CD14-positive monocyte (primary cell): ENCODE measurements at regions not wholly inside any gene's neighbourhood (a gene's known extent, or its start where the extent isn't known, plus 50 kb on each side); places are given as distances from the start of the nearest gene placed in this dataset.

Experiments used
- DNase-seq, 3 donors: peaks; one replicate each; pipeline ENCODE4 v3.0.0-alpha.2; 2011 to 2022
- H2AFZ ChIP-seq: 2 replicates; pipeline ENCODE4 v1.6.0; 2012; ENCODE audit warnings: mild to moderate bottlenecking, low read depth, low read length, inconsistent platforms; ENCODE audit not compliant: insufficient read depth, poor library complexity, severe bottlenecking
- H3K27ac ChIP-seq, 2 donors: 1 replicate in 1 of 2; 2 replicates in 1 of 2; pipeline ENCODE4 v1.5.1; 2012 to 2013; ENCODE audit warnings: low read length in 2 of 2, control low read depth in 1 of 2, inconsistent platforms in 1 of 2, low read depth in 1 of 2, mild to moderate bottlenecking in 1 of 2
- H3K27me3 ChIP-seq, 2 donors: one replicate each; pipeline versions ENCODE4 v1.6.0 to v1.6.1; 2011 to 2013; ENCODE audit warnings: low read length in 2 of 2; ENCODE audit not compliant: control insufficient read depth in 2 of 2, insufficient read depth in 2 of 2
- H3K36me3 ChIP-seq, 2 donors: replicated peaks in 1 of 2; 1 replicate in 1 of 2; 2 replicates in 1 of 2; pipeline versions ENCODE4 v1.5.1 to v1.6.1; 2012 to 2013; ENCODE audit warnings: low read length in 2 of 2, control low read depth in 1 of 2, inconsistent platforms in 1 of 2, mild to moderate bottlenecking in 1 of 2; ENCODE audit not compliant: insufficient read depth in 2 of 2, control insufficient read depth in 1 of 2
- H3K4me1 ChIP-seq, 2 donors: 1 replicate in 1 of 2; 2 replicates in 1 of 2; pipeline versions ENCODE4 v1.5.1 to v1.6.1; 2012 to 2013; ENCODE audit warnings: low read length in 2 of 2, control low read depth in 1 of 2, inconsistent platforms in 1 of 2, mild to moderate bottlenecking in 1 of 2, moderate library complexity in 1 of 2; ENCODE audit not compliant: insufficient read depth in 2 of 2, control insufficient read depth in 1 of 2
- H3K4me2 ChIP-seq: replicated peaks from 2 replicates; pipeline ENCODE3; 2012; ENCODE audit warnings: low read length, moderate library complexity, mild to moderate bottlenecking; ENCODE audit not compliant: poor library complexity, severe bottlenecking; ENCODE audit errors: extremely low read depth
- H3K4me3 ChIP-seq, 3 experiments: fragments of 200-600 bp in 1 of 3; sonication (generic) in 1 of 3; replicated peaks in 1 of 3; 1 replicate in 2 of 3; 2 replicates in 1 of 3; pipeline ENCODE4 v1.5.1; 2011 to 2013; ENCODE audit warnings: low read length in 3 of 3, mild to moderate bottlenecking in 3 of 3, control low read depth in 2 of 3, low read depth in 2 of 3, inconsistent platforms in 1 of 3, moderate library complexity in 1 of 3
- H3K79me2 ChIP-seq: 2 replicates; pipeline ENCODE4 v1.6.0; 2012; ENCODE audit warnings: mild to moderate bottlenecking, control low read depth, inconsistent platforms, low read length, moderate library complexity; ENCODE audit not compliant: insufficient read depth
- H3K9ac ChIP-seq: 2 replicates; pipeline ENCODE4 v1.6.0; 2017; ENCODE audit warnings: low read length, mild to moderate bottlenecking; ENCODE audit not compliant: insufficient read depth, poor library complexity, severe bottlenecking
- H3K9me3 ChIP-seq, 2 donors: replicated peaks in 1 of 2; 1 replicate in 1 of 2; 2 replicates in 1 of 2; pipeline versions ENCODE4 v1.5.1 to v1.6.1; 2012 to 2013; ENCODE audit warnings: low read length in 2 of 2, control low read depth in 1 of 2; ENCODE audit not compliant: control insufficient read depth in 1 of 2, insufficient read depth in 1 of 2
- H4K20me1 ChIP-seq: 2 replicates; pipeline ENCODE4 v1.6.0; 2012; ENCODE audit warnings: mild to moderate bottlenecking, low read length, control low read depth, moderate library complexity; ENCODE audit not compliant: insufficient read depth
- H3K27ac Mint-ChIP-seq, 7 donors: one replicate each; pipeline ENCODE4 v1.8.0; 2020; ENCODE audit warnings: mild to moderate bottlenecking in 7 of 7, mixed read lengths in 7 of 7, moderate library complexity in 6 of 7, inconsistent platforms in 2 of 7
- H3K27me3 Mint-ChIP-seq, 3 donors: one replicate each; pipeline ENCODE4 v1.8.0; 2021 to 2022; ENCODE audit warnings: low read depth in 3 of 3, mild to moderate bottlenecking in 3 of 3, mixed read lengths in 3 of 3, moderate library complexity in 3 of 3, inconsistent platforms in 1 of 3
- H3K36me3 Mint-ChIP-seq, 2 donors: one replicate each; pipeline ENCODE4 v1.8.0; 2020; ENCODE audit warnings: mixed read lengths in 2 of 2, inconsistent platforms in 1 of 2, mild to moderate bottlenecking in 1 of 2
- H3K4me1 Mint-ChIP-seq: one replicate; pipeline ENCODE4 v1.8.0; 2020; ENCODE audit warnings: mild to moderate bottlenecking, mixed read lengths
- H3K4me3 Mint-ChIP-seq, 2 donors: one replicate each; pipeline ENCODE4 v1.8.0; 2020; ENCODE audit warnings: mild to moderate bottlenecking in 2 of 2, mixed read lengths in 2 of 2, moderate library complexity in 1 of 2
- H3K9me3 Mint-ChIP-seq, 7 donors: one replicate each; pipeline ENCODE4 v1.8.0; 2020 to 2022; ENCODE audit warnings: mixed read lengths in 7 of 7, mild to moderate bottlenecking in 6 of 7, moderate library complexity in 6 of 7, inconsistent platforms in 2 of 7
- WGBS: methylation state at CpG from one replicate; pipeline ENCODE4 v1.1.5; 2013; ENCODE audit warnings: missing lambda C conversion rate; ENCODE audit not compliant: insufficient coverage; 5-methylcytosine and 5-hydroxymethylcytosine counted together
- intact Hi-C, 2 donors: fragments of 100-400 bp; cut with micrococcal nuclease; formaldehyde crosslinking; loops; one replicate each; pipeline versions ENCODE4 v1.15.0 to v1.15.1; 2023
- TF ChIP-seq, protein P1 (sequence below): fragments of 200-600 bp; IDR thresholded peaks from one replicate; pipeline ENCODE4 v1.8.0; 2022; ENCODE audit warnings: antibody characterized with exemption, mild to moderate bottlenecking

GRCh38 chr14:34098045-34098984 lies 147.4 kb upstream of the EGLN3 start:
- DNase-seq: peak in 1 of 3 donors; percentile 5
- H3K36me3 Mint-ChIP-seq: no peaks in the 10 kb centered on the region

GRCh38 chr14:34097644-34098043 lies 146.8 kb upstream of the EGLN3 start:
- H3K27ac Mint-ChIP-seq: no peak overlapping the region
- intact Hi-C loops: no loop called here
- no peaks in the 10 kb centered on the region for H3K27me3 ChIP-seq
- no peak overlapping the region for H3K4me3 ChIP-seq
- H3K4me3 Mint-ChIP-seq: no peak overlapping the region
- no peak overlapping the region for H3K4me2 ChIP-seq
- no peaks in the 10 kb centered on the region for H3K9me3 ChIP-seq
- no peaks in the 10 kb centered on the region for H3K4me1 Mint-ChIP-seq
- H3K36me3 ChIP-seq: no peaks in the 10 kb centered on the region
- H3K36me3 Mint-ChIP-seq: no peaks in the 10 kb centered on the region
- no peak for DNase-seq
- peaks cover 1 to 5% (median 5%) of the 10 kb centered on the region in 3 donors for H3K27me3 Mint-ChIP-seq
- no peak overlapping the region for H3K9ac ChIP-seq
- TF ChIP-seq, protein P1, sequence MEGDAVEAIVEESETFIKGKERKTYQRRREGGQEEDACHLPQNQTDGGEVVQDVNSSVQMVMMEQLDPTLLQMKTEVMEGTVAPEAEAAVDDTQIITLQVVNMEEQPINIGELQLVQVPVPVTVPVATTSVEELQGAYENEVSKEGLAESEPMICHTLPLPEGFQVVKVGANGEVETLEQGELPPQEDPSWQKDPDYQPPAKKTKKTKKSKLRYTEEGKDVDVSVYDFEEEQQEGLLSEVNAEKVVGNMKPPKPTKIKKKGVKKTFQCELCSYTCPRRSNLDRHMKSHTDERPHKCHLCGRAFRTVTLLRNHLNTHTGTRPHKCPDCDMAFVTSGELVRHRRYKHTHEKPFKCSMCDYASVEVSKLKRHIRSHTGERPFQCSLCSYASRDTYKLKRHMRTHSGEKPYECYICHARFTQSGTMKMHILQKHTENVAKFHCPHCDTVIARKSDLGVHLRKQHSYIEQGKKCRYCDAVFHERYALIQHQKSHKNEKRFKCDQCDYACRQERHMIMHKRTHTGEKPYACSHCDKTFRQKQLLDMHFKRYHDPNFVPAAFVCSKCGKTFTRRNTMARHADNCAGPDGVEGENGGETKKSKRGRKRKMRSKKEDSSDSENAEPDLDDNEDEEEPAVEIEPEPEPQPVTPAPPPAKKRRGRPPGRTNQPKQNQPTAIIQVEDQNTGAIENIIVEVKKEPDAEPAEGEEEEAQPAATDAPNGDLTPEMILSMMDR: no peak
- H3K4me1 ChIP-seq: no peaks in the 10 kb centered on the region
- peaks cover 0 to 2% (median 0%) of the 10 kb centered on the region in 7 donors for H3K9me3 Mint-ChIP-seq
- H4K20me1 ChIP-seq: no peaks in the 10 kb centered on the region
- H2AFZ ChIP-seq: no peak overlapping the region
- WGBS: 97% methylated on average over 9 of the region's 9 CpGs
- H3K27ac ChIP-seq: no peak overlapping the region
- no peaks in the 10 kb centered on the region for H3K79me2 ChIP-seq

More at GRCh38 chr14:34098045-34098984, 147.4 kb upstream of the EGLN3 start:
- Histone ChIP-seq H3K27me3 (no peaks in the 10 kb centered on the region), H3K27ac (no peak overlapping the region), H3K9me3 (no peaks in the 10 kb centered on the region), H3K79me2 (no peaks in the 10 kb centered on the region), H3K4me2 (no peak overlapping the region), H3K4me1 (no peaks in the 10 kb centered on the region), H3K36me3 (no peaks in the 10 kb centered on the region), H3K9ac (no peak overlapping the region), H4K20me1 (no peaks in the 10 kb centered on the region), H3K4me3 (no peak overlapping the region), H2AFZ (no peak overlapping the region)
- peaks cover 1 to 5% (median 5%) of the 10 kb centered on the region in 3 donors for H3K27me3 Mint-ChIP-seq
- 100% methylated on average over 2 of the region's 8 CpGs for WGBS
- no peak overlapping the region for H3K4me3 Mint-ChIP-seq
- no peak overlapping the region for H3K27ac Mint-ChIP-seq
- TF ChIP-seq, protein P1: peak; percentile 45
- intact Hi-C loops: no loop called here
- H3K4me1 Mint-ChIP-seq: no peaks in the 10 kb centered on the region
- H3K9me3 Mint-ChIP-seq: peaks cover 0 to 2% (median 0%) of the 10 kb centered on the region in 7 donors
